ENCODE measurements at regions not wholly inside any gene's neighbourhood (a gene's known extent, or its start where the extent isn't known, plus 50 kb on each side); places are given as distances from the start of the nearest gene placed in this dataset.

GRCh38 chr4:24145591-24145990 lies 255.7 kb upstream of the PPARGC1A start:
- intact Hi-C loops (cut with DNase I; ENCODE audit: low total_unique reads), result no loop called here
- 87 to 89% methylated on average over 6 of the region's 6 CpGs for WGBS, 2 donors
- H3K4me3 ChIP-seq (ENCODE audit: low read depth, poor library complexity, severe bottlenecking), result no peak overlapping the region
- DNase-seq (ENCODE audit: low spot score in 2 of 2), result no peak
- no peak for TF ChIP-seq POLR2A (IDR thresholded peaks at IDR 0.05)
- no peak for TF ChIP-seq CTCF (IDR thresholded peaks at IDR 0.05)

GRCh38 chr4:24144381-24144780 lies 254.5 kb upstream of the PPARGC1A start:
- 70 to 83% methylated on average over 5 of the region's 5 CpGs for WGBS, 2 donors
- TF ChIP-seq POLR2A (IDR thresholded peaks at IDR 0.05) (no peak), CTCF (IDR thresholded peaks at IDR 0.05) (no peak)
- no peak overlapping the region for H3K4me3 ChIP-seq (ENCODE audit: low read depth, poor library complexity, severe bottlenecking)
- intact Hi-C loops (cut with DNase I; ENCODE audit: low total_unique reads), result no loop called here
- no peak for DNase-seq (ENCODE audit: low spot score in 2 of 2)

GRCh38 chr4:24143741-24144140 lies 253.9 kb upstream of the PPARGC1A start:
- DNase-seq (ENCODE audit: low spot score in 2 of 2), result no peak
- WGBS, 2 donors, result 35 to 38% methylated on average over 3 of the region's 3 CpGs
- TF ChIP-seq POLR2A (IDR thresholded peaks at IDR 0.05) (no peak), CTCF (IDR thresholded peaks at IDR 0.05) (no peak)

GRCh38 chr4:24141836-24142235 lies 252.0 kb upstream of the PPARGC1A start:
- TF ChIP-seq POLR2A (IDR thresholded peaks at IDR 0.05) (no peak), CTCF (IDR thresholded peaks at IDR 0.05) (no peak)
- DNase-seq (ENCODE audit: low spot score in 2 of 2), result no peak
- intact Hi-C loops (cut with DNase I; ENCODE audit: low total_unique reads), result no loop called here
- 59 to 70% methylated on average over 3 of the region's 3 CpGs for WGBS, 2 donors
- no peak overlapping the region for H3K4me3 ChIP-seq (ENCODE audit: low read depth, poor library complexity, severe bottlenecking)

More at GRCh38 chr4:24143741-24144140, 253.9 kb upstream of the PPARGC1A start:
- intact Hi-C loops (cut with DNase I; ENCODE audit: low total_unique reads), result no loop called here
- H3K4me3 ChIP-seq (ENCODE audit: low read depth, poor library complexity, severe bottlenecking), result no peak overlapping the region

GRCh38 chr4:24140892-24141291 lies 251.0 kb upstream of the PPARGC1A start:
- no peak overlapping the region for H3K4me3 ChIP-seq (ENCODE audit: low read depth, poor library complexity, severe bottlenecking)
- intact Hi-C loops (cut with DNase I; ENCODE audit: low total_unique reads), result no loop called here
- TF ChIP-seq CTCF (IDR thresholded peaks at IDR 0.05) (no peak), POLR2A (IDR thresholded peaks at IDR 0.05) (no peak)
- 65 to 67% methylated on average over 3 of the region's 3 CpGs for WGBS, 2 donors
- no peak for DNase-seq (ENCODE audit: low spot score in 2 of 2)
